ENCODE measurements at regions not wholly inside any gene's neighbourhood (a gene's known extent, or its start where the extent isn't known, plus 50 kb on each side); places are given as distances from the start of the nearest gene placed in this dataset.

DNA sequence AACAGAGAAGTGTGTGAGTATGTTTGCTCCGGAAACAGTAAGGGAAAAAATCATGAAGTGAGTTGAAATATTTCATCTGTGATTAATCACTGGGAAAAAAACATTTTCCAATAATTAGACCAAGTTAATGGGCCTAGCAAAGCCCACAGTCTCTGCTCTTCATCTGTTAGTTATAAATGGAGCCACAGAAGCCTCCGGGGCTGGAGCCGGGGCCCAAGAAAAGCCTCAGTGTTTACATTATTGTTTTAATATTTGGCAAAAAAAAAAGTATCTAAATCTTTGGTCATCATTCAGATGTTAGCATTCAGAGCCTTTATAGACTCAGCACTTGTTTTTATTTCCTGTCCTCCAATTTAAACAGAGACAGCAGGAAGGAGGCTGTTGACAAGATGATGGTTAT, 115.0 kb downstream of the UBE2U start:
- H3K4me3 Mint-ChIP-seq (ENCODE audit: unreplicated experiment), result no peak overlapping the region
- no peak overlapping the region for H3K27ac Mint-ChIP-seq (ENCODE audit: unreplicated experiment)
- peaks cover 48% of the 10 kb centered on the region for H3K4me1 Mint-ChIP-seq (ENCODE audit: unreplicated experiment)
- no peaks in the 10 kb centered on the region for H3K27me3 Mint-ChIP-seq (ENCODE audit: unreplicated experiment)
- no peaks in the 10 kb centered on the region for H3K9me3 Mint-ChIP-seq (ENCODE audit: unreplicated experiment)
- TF ChIP-seq, protein P1, sequence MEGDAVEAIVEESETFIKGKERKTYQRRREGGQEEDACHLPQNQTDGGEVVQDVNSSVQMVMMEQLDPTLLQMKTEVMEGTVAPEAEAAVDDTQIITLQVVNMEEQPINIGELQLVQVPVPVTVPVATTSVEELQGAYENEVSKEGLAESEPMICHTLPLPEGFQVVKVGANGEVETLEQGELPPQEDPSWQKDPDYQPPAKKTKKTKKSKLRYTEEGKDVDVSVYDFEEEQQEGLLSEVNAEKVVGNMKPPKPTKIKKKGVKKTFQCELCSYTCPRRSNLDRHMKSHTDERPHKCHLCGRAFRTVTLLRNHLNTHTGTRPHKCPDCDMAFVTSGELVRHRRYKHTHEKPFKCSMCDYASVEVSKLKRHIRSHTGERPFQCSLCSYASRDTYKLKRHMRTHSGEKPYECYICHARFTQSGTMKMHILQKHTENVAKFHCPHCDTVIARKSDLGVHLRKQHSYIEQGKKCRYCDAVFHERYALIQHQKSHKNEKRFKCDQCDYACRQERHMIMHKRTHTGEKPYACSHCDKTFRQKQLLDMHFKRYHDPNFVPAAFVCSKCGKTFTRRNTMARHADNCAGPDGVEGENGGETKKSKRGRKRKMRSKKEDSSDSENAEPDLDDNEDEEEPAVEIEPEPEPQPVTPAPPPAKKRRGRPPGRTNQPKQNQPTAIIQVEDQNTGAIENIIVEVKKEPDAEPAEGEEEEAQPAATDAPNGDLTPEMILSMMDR (IDR thresholded peaks at IDR 0.05; ENCODE audit: unreplicated experiment), result no peak
- no peaks in the 10 kb centered on the region for H3K36me3 Mint-ChIP-seq (ENCODE audit: low read depth, unreplicated experiment)
- DNase-seq (ENCODE audit: low spot score), result no peak

DNA sequence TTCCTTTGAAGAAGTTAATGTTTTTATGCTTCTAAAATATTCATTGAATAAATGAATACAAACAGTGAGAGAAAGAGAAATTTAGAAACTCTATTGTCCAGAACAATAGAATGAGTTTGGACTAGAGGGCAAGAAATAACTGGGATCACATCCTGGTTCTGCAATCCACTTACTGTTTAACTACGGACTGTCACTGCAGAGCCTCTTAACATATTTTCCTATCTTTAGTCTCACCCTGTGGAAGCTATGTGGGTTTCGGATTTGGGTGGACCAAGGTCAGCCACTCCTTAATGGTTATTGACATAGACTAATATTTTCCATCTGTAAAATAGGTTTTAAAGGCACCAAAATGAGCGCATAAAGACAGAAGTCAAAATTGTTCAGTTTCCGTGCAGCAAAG, 116.6 kb downstream of the UBE2U start:
- no peak for DNase-seq (ENCODE audit: low spot score)
- TF ChIP-seq, protein P1 (IDR thresholded peaks at IDR 0.05; ENCODE audit: unreplicated experiment), result no peak
- peaks cover 43% of the 10 kb centered on the region for H3K4me1 Mint-ChIP-seq (ENCODE audit: unreplicated experiment)
- H3K4me3 Mint-ChIP-seq (ENCODE audit: unreplicated experiment), result no peak overlapping the region
- H3K36me3 Mint-ChIP-seq (ENCODE audit: low read depth, unreplicated experiment), result no peaks in the 10 kb centered on the region
- H3K27ac Mint-ChIP-seq (ENCODE audit: unreplicated experiment), result peak overlapping the region; percentile 80
- no peaks in the 10 kb centered on the region for H3K9me3 Mint-ChIP-seq (ENCODE audit: unreplicated experiment)
- peaks cover 1% of the 10 kb centered on the region for H3K27me3 Mint-ChIP-seq (ENCODE audit: unreplicated experiment)

DNA sequence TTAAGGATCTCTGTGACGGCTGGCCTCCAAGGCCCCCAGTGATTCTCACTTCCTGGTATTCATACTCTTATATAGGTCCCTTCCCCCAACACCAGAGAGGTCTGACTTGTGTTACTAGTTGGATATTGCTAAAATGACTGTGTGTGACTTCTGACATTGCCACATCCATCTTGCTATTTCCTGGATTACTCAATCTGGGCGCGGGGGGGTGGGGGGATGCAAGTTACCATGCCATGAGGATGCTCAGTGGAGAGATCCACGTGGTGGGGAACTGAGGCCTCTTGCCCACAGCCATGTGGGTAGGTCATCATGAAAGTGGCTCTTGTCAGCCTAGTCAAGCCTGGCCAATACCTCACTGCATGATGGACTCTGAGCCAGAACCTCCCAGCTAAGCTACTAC, 117.0 kb downstream of the UBE2U start:
- Mint-ChIP-seq H3K9me3 (ENCODE audit: unreplicated experiment) (no peaks in the 10 kb centered on the region), H3K4me1 (ENCODE audit: unreplicated experiment) (peaks cover 41% of the 10 kb centered on the region), H3K4me3 (ENCODE audit: unreplicated experiment) (no peak overlapping the region), H3K27ac (ENCODE audit: unreplicated experiment) (peak overlapping the region; percentile 80), H3K36me3 (ENCODE audit: low read depth, unreplicated experiment) (no peaks in the 10 kb centered on the region), H3K27me3 (ENCODE audit: unreplicated experiment) (peaks cover 1% of the 10 kb centered on the region)
- no peak for DNase-seq (ENCODE audit: low spot score)
- TF ChIP-seq, protein P1 (IDR thresholded peaks at IDR 0.05; ENCODE audit: unreplicated experiment), result no peak

DNA sequence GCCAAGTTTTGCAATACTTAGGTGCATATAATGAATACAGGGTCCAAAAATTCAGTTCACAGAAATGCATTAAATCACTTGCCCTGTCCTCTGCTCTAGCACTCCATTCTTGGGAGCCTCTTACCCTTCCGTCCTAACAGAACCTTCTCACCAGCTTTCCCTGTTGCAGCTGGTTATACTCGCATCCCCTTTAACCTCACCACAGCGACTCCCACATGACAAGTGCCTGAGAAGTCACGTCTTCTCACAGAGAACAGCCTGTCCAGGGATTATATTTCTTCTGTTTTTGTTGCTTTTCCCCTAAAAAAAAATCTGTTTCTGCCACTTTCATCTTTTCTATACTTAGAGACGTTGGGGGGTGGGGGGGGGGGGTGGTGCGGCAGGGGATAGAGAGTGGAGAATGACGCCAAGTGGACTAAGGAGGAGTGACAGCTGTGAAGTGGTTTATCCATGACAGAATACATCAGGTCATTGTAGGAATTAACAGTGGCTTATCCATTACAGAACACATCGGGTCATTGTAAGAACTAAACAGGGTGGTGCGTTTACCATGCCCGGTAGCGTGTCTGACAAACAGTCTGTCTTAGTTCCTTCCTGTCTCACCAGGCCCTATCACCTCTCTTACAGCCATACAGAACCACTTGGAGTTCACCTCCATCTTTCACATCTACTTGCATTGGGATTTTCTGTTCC, 117.6 kb downstream of the UBE2U start:
- Mint-ChIP-seq H3K9me3 (ENCODE audit: unreplicated experiment) (no peaks in the 10 kb centered on the region), H3K36me3 (ENCODE audit: low read depth, unreplicated experiment) (no peaks in the 10 kb centered on the region), H3K27me3 (ENCODE audit: unreplicated experiment) (peaks cover 1% of the 10 kb centered on the region), H3K27ac (ENCODE audit: unreplicated experiment) (no peak overlapping the region), H3K4me3 (ENCODE audit: unreplicated experiment) (no peak overlapping the region), H3K4me1 (ENCODE audit: unreplicated experiment) (peaks cover 35% of the 10 kb centered on the region)
- TF ChIP-seq, protein P1 (IDR thresholded peaks at IDR 0.05; ENCODE audit: unreplicated experiment), result no peak
- no peak for DNase-seq (ENCODE audit: low spot score)

DNA sequence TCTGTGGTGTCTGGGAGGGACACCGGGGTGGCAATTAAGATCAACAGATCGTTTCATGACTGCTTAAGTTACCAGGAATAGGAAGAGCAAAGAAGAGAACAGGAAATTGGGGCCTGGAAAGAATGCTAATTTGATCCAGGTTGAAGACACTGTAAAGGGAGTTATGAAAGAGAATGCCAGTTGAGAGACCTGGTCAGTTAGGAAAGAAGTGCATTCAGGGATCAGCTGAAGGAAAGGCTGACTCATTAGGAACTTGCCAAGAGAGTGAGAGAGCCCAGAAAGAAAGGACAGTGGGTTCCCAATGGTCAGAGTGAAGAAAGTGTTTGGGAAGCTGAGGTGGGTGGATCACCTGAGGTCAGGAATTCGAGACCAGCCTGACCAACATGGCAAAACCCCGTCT, 119.6 kb downstream of the UBE2U start:
- peaks cover 31% of the 10 kb centered on the region for H3K4me1 Mint-ChIP-seq (ENCODE audit: unreplicated experiment)
- H3K9me3 Mint-ChIP-seq (ENCODE audit: unreplicated experiment), result no peaks in the 10 kb centered on the region
- DNase-seq (ENCODE audit: low spot score), result no peak
- no peaks in the 10 kb centered on the region for H3K36me3 Mint-ChIP-seq (ENCODE audit: low read depth, unreplicated experiment)
- H3K27ac Mint-ChIP-seq (ENCODE audit: unreplicated experiment), result no peak overlapping the region
- H3K27me3 Mint-ChIP-seq (ENCODE audit: unreplicated experiment), result peaks cover 3% of the 10 kb centered on the region
- H3K4me3 Mint-ChIP-seq (ENCODE audit: unreplicated experiment), result no peak overlapping the region
- TF ChIP-seq, protein P1 (IDR thresholded peaks at IDR 0.05; ENCODE audit: unreplicated experiment), result no peak

Measured in endothelial cell (in vitro differentiated cells).